GM19238 (cell line): ENCODE measurements at regions not wholly inside any gene's neighbourhood (a gene's known extent, or its start where the extent isn't known, plus 50 kb on each side); places are given as distances from the start of the nearest gene placed in this dataset.

Experiments
- DNase-seq: peaks from one replicate; pipeline ENCODE4 v3.0.0; 2011; ENCODE audit warnings: low spot score; ENCODE audit not compliant: insufficient read length

DNA sequence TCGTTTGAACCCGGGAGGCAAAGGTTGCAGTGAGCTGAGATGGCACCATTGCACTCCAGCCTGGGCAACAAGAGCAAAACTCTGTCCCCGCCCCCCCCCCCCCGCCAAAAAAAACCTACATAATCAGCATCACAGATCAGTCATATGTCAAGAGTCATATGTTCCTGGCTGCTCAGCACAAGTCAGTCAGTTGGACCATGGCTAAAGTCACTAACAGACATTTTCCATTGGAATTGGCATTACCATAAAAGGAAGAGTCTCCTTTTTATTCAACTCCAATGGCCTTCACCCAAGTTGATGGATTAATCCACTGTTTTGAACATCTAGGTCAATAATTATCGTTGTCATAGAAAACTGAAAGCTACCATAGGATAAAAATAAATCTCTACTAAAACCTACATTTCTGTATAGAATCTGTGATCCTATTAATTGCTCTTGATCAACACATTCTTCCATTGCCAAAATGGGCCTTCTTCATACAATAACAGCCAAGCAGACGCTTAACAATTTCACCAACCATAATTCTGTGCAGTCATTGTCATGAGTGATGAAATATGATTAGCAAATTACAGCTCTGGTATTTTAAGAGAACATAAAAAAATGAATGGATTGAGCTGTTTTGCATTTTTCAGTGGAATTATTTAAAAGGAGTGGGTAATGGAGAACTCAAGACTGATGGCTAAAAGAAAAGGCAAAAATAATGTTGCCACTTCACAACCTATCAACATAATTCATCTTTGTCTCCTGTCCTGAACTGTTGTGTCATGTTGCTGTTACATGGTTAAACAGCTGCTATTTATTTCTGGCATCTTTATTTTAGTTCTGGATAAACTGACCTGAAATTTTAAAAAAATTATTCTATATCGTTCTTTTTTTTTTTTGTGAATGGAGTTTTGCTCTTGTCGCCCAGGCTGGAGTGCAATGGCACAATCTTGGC is 555.5 kb upstream of the JARID2 start:
- DNase-seq = no peak

- DNase-seq = no peak
Observed at GRCh38 chr6:14692208-14692607, 553.7 kb upstream of the JARID2 start.

- DNase-seq = no peak
Observed at GRCh38 chr6:14693301-14694192, 552.3 kb upstream of the JARID2 start.

GRCh38 chr6:14694308-14694707 is 551.6 kb upstream of the JARID2 start:
- DNase-seq = no peak

DNA sequence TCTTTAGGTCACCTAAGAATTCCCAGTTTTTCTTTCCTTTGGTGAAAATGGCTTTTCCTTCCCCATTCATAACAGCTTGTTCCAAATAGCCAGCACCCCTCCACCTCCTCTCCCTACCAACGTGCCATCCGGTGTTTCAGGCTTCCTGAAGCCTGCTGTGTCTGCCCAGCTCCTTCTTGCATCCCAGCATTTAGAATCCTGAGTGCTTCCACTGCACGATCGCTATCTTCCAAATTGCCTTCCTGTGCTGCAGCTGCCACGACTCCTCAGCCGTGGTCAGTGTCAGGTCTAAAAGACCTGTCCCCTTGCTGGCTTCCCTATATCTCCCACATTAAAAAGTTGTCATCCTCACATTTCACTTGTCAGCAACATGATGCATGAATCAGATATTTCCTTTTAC is 550.3 kb upstream of the JARID2 start:
- DNase-seq = no peak

DNA sequence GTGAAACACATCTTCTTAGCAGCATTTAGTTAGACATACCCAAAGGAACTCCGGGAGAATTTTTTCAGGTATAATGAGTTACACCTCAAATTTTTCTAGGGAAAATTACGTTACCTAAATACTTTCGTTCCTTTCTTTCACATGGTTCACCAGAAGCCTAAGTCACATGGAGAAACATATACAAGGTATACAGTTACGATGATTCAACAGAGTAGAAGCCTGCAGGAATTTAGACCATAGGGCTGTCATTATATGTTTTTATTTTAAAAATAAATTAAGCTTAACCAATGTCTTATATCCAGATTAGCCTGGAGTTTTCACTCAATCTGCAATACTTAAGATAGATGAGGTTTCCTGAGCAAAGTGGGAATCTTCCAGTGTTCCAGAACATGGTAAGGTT is 549.5 kb upstream of the JARID2 start:
- no peak for DNase-seq

DNA sequence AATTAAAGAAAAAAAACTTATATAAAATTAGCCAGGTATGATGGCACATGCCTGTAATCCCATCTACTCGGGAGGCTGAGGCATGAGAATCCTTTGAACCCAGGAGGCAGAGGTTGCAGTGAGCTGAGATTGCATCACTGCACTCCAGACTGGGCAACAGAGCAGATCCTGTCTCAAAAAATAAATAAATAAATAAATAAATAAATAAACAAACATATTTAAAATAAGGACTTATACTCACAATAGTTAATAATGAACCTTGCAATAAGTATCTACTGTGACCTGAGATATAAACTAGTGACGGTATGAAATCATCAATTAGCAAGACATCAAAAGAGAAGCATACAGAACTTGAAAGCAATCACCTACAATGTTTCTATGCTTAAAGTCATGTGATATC is 548.4 kb upstream of the JARID2 start:
- no peak for DNase-seq

DNA sequence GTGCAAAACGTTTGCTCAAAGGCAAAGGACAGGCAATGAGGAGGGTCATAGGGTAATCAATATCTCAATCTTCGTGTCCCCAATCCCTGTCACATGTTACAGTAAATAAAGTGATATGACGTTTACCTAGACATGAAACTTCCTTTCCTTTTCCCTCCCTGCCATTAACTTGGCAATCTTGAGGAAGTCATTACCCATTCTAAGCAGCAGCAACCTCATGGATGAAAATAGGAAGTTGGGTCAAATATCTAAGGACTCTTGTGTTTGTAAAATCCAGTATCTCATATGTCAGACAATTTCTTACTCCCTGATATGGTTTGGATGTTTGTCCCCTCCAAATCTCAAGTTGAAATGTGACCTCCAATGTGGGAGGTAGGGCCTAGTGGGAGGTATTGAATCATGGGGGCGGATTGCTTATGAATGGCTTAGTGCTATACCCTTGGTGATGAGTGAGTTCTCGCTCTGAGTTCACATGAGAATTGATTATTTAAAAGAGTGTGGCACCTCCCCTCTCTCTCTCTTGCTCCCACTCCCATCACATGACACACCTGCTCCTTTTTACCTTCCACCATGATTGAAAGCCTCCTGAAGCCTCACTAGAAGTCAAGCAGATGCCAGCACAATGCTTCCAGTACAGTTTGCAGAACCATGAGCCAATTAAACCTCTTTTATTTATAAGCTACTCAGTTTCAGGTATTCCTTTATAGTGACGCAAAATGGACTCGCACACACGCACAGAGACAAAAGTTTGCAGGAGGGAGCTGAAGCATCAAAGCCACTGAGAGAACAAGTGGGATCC is 545.9 kb upstream of the JARID2 start:
- DNase-seq = no peak

- no peak for DNase-seq
Observed at GRCh38 chr6:14701946-14702345, 543.9 kb upstream of the JARID2 start.

- DNase-seq = no peak
Observed at GRCh38 chr6:14702678-14703077, 543.2 kb upstream of the JARID2 start.

DNA sequence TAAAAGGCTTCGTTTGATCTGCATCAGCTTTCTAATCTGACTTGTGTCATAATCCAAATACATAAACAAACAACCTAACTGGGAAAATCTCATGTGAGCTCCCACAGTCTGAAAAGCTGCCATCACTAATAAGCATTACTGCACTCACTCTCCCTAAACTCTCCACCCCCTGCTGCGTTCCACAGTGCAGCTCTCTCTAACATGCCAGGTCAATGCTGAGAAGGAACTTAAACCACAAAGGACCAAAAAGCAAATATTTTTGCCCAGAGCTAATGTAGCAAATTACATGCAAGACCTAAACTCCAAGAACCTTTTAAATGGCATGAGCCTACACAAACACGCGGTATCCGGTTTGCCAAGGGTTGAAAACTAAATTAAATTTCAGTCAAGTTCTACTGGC is 542.3 kb upstream of the JARID2 start:
- DNase-seq = no peak

GRCh38 chr6:14704383-14705271 is 541.2 kb upstream of the JARID2 start:
- DNase-seq = no peak

GRCh38 chr6:14705841-14706377 is 540.0 kb upstream of the JARID2 start:
- DNase-seq = no peak

- no peak for DNase-seq
Observed at GRCh38 chr6:14706378-14706929, 539.4 kb upstream of the JARID2 start.

DNA sequence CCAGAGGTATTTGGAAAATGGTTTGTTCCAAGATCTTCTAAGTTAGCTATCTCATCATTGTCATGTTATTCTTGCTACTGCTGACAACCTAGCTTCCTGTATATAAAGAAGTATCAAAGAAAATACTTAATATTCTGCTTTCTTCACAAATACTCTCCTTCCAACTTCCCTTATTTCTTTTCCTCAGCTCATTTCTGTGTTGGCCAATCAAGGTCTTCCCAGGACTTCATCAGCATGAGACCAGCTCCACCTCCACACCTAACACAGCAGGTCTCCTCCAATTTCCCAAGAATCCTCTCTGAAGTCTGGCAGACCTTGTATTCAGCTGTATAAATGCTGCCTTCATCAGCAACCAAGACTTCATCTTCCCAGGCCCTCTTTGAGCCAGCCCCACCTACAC is 538.6 kb upstream of the JARID2 start:
- no peak for DNase-seq

GRCh38 chr6:14707971-14708465 is 537.9 kb upstream of the JARID2 start:
- DNase-seq = no peak

DNA sequence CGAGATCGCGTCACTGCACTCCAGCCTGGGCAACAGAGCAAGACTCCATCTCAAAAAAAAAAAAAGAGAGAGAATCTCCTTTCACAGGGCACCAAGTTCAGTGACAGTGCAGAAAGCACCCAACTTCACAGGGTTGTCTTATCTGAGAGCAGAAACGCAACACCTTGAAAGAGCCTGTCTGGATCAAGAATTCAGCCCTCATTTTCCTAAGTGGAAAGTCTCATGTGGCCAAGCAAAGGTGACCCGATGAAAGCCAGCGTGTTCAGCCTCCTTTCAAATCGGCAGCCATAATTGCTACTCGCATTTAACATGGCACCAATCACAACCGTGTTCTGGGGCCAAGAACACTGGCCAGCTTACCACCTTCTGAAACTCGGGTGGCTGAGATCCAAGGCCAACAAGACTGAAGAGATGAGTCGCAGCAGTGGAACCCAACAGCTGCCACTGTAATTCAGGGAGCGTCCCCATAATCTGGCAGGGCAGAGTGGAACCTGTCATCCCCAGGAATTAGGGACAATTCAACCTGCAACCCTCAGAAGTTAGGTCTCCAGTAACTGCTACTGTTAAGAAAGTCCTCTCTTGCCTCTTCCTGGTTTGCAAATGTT is 536.7 kb upstream of the JARID2 start:
- DNase-seq = no peak

- DNase-seq = no peak
Observed at GRCh38 chr6:14709900-14710299, 536.0 kb upstream of the JARID2 start.

GRCh38 chr6:14710421-14710820 is 535.4 kb upstream of the JARID2 start:
- no peak for DNase-seq
